ENCODE measurements at regions not wholly inside any gene's neighbourhood (a gene's known extent, or its start where the extent isn't known, plus 50 kb on each side); places are given as distances from the start of the nearest gene placed in this dataset.

DNA sequence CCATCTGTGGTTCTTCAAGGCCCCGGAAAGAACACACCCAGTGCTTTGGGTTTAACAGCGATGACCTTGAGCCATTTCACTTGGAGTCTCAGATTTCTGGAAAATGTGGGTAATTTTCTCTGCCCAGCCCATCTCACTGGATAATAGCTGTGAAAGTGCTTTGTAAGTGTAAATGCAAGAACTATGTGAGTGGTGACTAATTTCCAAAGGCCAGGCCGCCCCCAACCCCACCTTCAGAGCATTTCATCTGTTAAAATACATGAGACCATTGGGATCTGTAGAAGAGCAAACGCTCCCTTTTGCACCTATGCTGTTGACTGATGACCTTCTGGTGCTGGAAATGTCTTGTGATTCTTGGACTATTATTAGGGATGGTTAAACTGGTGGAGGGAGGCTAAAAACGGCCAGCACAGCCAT, 196.8 kb upstream of the LPP start:
- TF ChIP-seq, protein P1, sequence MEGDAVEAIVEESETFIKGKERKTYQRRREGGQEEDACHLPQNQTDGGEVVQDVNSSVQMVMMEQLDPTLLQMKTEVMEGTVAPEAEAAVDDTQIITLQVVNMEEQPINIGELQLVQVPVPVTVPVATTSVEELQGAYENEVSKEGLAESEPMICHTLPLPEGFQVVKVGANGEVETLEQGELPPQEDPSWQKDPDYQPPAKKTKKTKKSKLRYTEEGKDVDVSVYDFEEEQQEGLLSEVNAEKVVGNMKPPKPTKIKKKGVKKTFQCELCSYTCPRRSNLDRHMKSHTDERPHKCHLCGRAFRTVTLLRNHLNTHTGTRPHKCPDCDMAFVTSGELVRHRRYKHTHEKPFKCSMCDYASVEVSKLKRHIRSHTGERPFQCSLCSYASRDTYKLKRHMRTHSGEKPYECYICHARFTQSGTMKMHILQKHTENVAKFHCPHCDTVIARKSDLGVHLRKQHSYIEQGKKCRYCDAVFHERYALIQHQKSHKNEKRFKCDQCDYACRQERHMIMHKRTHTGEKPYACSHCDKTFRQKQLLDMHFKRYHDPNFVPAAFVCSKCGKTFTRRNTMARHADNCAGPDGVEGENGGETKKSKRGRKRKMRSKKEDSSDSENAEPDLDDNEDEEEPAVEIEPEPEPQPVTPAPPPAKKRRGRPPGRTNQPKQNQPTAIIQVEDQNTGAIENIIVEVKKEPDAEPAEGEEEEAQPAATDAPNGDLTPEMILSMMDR (IDR thresholded peaks at IDR 0.05) = no peak
- TF ChIP-seq POLR2A (IDR thresholded peaks at IDR 0.05) = no peak
